ENCODE measurements at regions not wholly inside any gene's neighbourhood (a gene's known extent, or its start where the extent isn't known, plus 50 kb on each side); places are given as distances from the start of the nearest gene placed in this dataset.
"Not testable (repeated sequence)": the region's sequence is repeated elsewhere in the genome, so short reads cannot be mapped to it uniquely, and the experiment has no call there.

DNA sequence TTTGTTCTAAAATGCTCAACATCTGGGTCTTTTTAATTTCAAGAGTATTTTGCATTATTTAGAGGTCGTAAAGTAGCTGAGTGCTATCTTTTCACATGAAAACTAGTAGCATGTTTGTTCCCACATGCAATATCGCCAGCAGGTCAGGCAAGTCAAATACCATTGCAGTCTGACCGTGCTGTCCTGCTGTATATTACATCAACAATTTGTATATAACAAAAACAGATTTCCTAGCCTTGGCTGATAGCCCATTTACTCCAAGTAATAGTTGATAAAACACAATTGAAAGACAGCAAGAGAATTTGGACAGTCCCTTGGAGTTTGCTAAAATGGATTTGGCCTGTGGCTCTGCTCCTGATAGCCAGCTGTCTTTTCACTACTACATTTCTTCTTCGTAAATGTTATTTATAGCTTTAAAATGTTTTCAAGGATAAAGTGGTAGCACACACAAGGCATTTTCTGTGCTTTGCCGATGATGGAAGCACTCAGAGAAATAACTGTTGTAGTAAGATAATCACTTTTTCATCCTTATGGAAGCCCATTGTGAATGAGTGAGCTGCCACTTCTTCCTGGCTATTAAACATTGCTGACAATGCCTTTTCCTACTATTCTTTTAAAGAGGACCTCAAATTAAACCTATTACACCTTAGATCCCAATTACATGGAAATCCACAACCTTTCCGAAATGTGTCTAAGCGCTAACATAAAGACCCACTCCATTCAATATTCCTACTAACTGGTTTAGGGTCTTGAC is 992.1 kb downstream of the MAT2B start:
- Histone ChIP-seq H3K9me3 (ENCODE audit: control insufficient read depth in 2 of 2, low read length in 2 of 2) (no peaks in the 10 kb centered on the region), H3K4me3 (ENCODE audit: low read length in 2 of 2) (no peak overlapping the region), H3K36me3 (ENCODE audit: control insufficient read depth in 2 of 2, insufficient read depth in 2 of 2, low read length in 2 of 2) (no peaks in the 10 kb centered on the region), H3K4me1 (ENCODE audit: control insufficient read depth, insufficient read depth, low read length) (no peaks in the 10 kb centered on the region), H3K27ac (ENCODE audit: low read length) (no peak overlapping the region), H3K27me3 (ENCODE audit: control insufficient read depth in 1 of 2, insufficient read depth in 2 of 2, low read length in 2 of 2) (no peaks in the 10 kb centered on the region), H3K9ac (ENCODE audit: low read length in 2 of 2) (no peak overlapping the region)

DNA sequence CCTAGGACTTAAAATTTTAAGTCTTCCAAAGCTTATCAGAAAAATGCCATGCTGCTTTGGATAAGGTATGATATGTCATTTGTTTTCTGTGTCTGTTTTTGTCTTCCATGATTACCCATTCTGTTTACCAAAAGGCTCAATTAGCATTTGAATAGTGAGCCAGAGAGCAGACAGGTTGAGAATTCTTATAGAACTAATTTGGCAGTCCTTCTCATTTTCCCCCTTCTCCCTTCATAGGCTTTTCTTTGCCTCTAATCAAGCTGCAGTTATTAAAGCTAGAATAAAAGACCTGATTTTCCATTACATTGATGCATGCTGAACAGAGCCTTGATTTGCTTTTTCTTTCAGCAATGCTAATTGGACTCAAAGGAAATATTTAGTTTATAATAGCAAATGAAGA is 993.0 kb downstream of the MAT2B start:
- Histone ChIP-seq H3K9me3 (ENCODE audit: control insufficient read depth in 2 of 2, low read length in 2 of 2) (no peaks in the 10 kb centered on the region), H3K27ac (ENCODE audit: low read length) (no peak overlapping the region), H3K27me3 (ENCODE audit: control insufficient read depth in 1 of 2, insufficient read depth in 2 of 2, low read length in 2 of 2) (no peaks in the 10 kb centered on the region), H3K9ac (ENCODE audit: low read length in 2 of 2) (no peak overlapping the region), H3K4me1 (ENCODE audit: control insufficient read depth, insufficient read depth, low read length) (no peaks in the 10 kb centered on the region), H3K4me3 (ENCODE audit: low read length in 2 of 2) (no peak overlapping the region), H3K36me3 (ENCODE audit: control insufficient read depth in 2 of 2, insufficient read depth in 2 of 2, low read length in 2 of 2) (no peaks in the 10 kb centered on the region)

DNA sequence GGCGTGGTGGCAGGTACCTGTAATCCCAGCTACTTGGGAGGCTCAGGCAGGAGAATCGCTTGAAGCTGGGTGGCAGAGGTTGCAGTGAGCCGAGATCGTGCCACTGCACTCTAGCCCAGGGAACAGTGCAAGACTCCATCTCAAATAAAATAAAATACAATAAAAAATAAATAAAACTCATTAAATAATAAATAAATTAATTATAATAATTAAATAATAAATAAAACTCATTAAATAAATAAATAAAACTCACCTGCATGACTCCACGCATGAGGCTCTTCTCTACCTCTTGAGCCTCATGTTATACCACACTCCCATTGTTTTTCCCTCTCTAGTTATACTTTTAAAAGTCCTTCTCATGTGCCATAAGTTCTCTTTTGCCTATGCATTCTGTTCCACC is 995.4 kb downstream of the MAT2B start:
- Histone ChIP-seq H3K36me3 (ENCODE audit: control insufficient read depth in 2 of 2, insufficient read depth in 2 of 2, low read length in 2 of 2) (no peaks in the 10 kb centered on the region), H3K27me3 (ENCODE audit: control insufficient read depth in 1 of 2, insufficient read depth in 2 of 2, low read length in 2 of 2) (no peaks in the 10 kb centered on the region), H3K4me1 (ENCODE audit: control insufficient read depth, insufficient read depth, low read length) (no peaks in the 10 kb centered on the region), H3K9ac (ENCODE audit: low read length in 2 of 2) (no peak overlapping the region), H3K4me3 (ENCODE audit: low read length in 2 of 2) (no peak overlapping the region), H3K27ac (ENCODE audit: low read length) (no peak overlapping the region), H3K9me3 (ENCODE audit: control insufficient read depth in 2 of 2, low read length in 2 of 2) (no peaks in the 10 kb centered on the region)

DNA sequence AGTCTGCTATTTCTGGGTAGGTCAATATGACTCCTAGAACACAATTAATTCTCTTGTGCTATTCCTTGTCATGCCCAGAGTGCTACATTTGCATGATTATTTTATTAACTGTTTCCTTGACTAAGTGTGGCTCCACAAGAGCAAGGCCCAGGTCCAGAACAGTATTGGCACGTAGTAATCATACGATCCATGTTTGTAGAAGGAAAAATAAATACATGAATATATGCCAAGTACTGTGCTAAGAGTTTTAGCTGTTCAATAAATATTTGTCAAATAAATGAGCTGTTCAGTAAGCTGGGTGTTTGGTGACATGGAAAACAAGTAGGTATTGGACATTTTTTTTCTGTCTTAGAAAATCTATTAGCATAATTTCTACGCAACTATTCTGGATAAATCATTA is 995.9 kb downstream of the MAT2B start:
- Histone ChIP-seq H3K9me3 (ENCODE audit: control insufficient read depth in 2 of 2, low read length in 2 of 2) (no peaks in the 10 kb centered on the region), H3K9ac (ENCODE audit: low read length in 2 of 2) (no peak overlapping the region), H3K4me1 (ENCODE audit: control insufficient read depth, insufficient read depth, low read length) (no peaks in the 10 kb centered on the region), H3K36me3 (ENCODE audit: control insufficient read depth in 2 of 2, insufficient read depth in 2 of 2, low read length in 2 of 2) (no peaks in the 10 kb centered on the region), H3K4me3 (ENCODE audit: low read length in 2 of 2) (no peak overlapping the region), H3K27me3 (ENCODE audit: control insufficient read depth in 1 of 2, insufficient read depth in 2 of 2, low read length in 2 of 2) (no peaks in the 10 kb centered on the region), H3K27ac (ENCODE audit: low read length) (no peak overlapping the region)

DNA sequence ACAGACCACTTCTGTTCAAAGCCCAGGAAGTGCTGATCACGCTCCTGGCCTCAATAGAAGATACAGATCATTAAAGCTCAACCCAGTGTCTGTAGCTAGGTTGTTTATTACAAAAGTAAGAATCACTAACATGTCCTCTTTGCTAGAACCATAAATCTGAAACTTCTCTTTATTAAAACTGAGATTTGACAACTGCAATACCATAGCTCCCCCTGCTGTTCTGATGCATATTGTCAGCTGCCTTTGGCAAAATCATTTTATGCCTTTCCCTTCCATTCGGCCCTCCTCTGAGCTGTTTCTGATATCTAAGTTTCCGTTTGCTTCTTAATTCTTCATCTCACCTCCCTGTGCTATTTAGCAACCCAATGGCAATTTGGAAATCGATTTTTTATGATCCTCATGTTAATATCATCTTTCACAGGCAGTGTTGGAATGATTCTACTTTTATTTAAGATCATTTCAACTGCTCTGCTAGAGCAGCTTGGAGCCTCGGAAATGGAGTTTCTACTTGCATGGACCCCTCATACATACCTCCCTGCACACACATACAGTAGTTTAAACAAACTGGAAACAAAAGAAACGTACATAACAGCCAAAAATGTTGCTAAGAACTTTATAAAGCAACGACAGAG is 998.8 kb downstream of the MAT2B start:
- Histone ChIP-seq H3K9me3 (ENCODE audit: control insufficient read depth in 2 of 2, low read length in 2 of 2) (no peaks in the 10 kb centered on the region), H3K27me3 (ENCODE audit: control insufficient read depth in 1 of 2, insufficient read depth in 2 of 2, low read length in 2 of 2) (no peaks in the 10 kb centered on the region), H3K4me3 (ENCODE audit: low read length in 2 of 2) (peak overlapping the region in 1 of 2 donors; percentile 31), H3K9ac (ENCODE audit: low read length in 2 of 2) (no peak overlapping the region), H3K4me1 (ENCODE audit: control insufficient read depth, insufficient read depth, low read length) (no peaks in the 10 kb centered on the region), H3K36me3 (ENCODE audit: control insufficient read depth in 2 of 2, insufficient read depth in 2 of 2, low read length in 2 of 2) (no peaks in the 10 kb centered on the region), H3K27ac (ENCODE audit: low read length) (no peak overlapping the region)

DNA sequence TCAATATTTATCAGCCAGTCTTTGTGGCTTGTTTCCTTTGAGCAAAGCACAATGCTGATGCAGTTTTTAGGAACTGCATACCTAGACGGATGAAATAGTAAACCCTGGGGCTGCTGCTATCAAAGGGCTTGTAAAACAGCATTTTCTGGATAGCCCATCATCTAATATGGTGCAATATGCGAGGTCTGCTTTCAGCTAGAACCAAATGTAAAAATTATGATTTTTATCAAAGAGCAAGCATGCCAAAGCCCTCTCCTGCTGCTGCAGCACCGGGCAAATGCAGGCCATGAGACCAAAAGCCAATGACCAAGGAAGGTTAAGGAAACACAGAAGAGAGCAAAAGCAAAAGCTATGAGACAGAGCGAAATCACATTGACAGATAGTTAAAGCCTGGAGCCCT is 1000.4 kb downstream of the MAT2B start:
- H3K4me3 ChIP-seq (ENCODE audit: low read length in 2 of 2), result no peak overlapping the region
- H3K9me3 ChIP-seq (ENCODE audit: control insufficient read depth in 2 of 2, low read length in 2 of 2), result no peaks in the 10 kb centered on the region
- no peaks in the 10 kb centered on the region for H3K36me3 ChIP-seq (ENCODE audit: control insufficient read depth in 2 of 2, insufficient read depth in 2 of 2, low read length in 2 of 2)
- no peak overlapping the region for H3K9ac ChIP-seq (ENCODE audit: low read length in 2 of 2)
- H3K27me3 ChIP-seq (ENCODE audit: control insufficient read depth in 1 of 2, insufficient read depth in 2 of 2, low read length in 2 of 2), result no peaks in the 10 kb centered on the region
- H3K4me1 ChIP-seq (ENCODE audit: control insufficient read depth, insufficient read depth, low read length), result no peaks in the 10 kb centered on the region
- H3K27ac ChIP-seq (ENCODE audit: low read length), result no peak overlapping the region

DNA sequence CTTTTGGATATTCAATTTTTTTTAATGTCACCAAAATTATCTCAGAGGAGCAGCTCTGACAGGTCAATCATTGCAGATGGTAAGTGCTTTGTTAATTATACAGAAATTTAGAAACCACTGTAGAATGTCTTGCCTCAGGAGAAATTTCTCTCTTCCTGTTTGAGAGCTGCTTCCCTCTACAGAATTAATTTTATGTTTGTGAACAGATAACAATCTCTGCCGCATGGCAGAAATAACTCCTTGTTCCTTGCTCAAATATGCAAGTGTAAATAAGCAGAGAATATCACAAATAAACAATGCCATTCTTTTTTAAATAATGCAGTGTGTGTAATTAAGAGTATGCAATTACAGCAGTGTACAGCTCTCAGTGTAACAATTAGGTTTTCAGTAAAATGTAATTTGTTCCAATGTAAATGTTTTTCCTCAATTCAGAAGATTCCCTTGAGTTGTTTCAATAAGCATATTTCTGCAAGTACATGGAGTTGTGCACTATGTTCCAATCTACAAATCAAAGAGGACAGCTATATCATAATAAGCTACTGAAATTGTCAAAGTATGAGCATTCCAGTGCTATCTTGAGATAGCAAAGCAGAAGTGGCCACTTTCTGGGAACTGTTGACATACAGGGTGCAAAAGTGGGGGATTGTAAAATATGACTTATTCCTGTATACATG is 1012.8 kb downstream of the MAT2B start:
- Histone ChIP-seq H3K27ac (ENCODE audit: low read length) (no peak overlapping the region), H3K36me3 (ENCODE audit: control insufficient read depth in 2 of 2, insufficient read depth in 2 of 2, low read length in 2 of 2) (no peaks in the 10 kb centered on the region), H3K4me1 (ENCODE audit: control insufficient read depth, insufficient read depth, low read length) (no peaks in the 10 kb centered on the region), H3K27me3 (ENCODE audit: control insufficient read depth in 1 of 2, insufficient read depth in 2 of 2, low read length in 2 of 2) (no peaks in the 10 kb centered on the region), H3K9me3 (ENCODE audit: control insufficient read depth in 2 of 2, low read length in 2 of 2) (no peaks in the 10 kb centered on the region), H3K4me3 (ENCODE audit: low read length in 2 of 2) (no peak overlapping the region), H3K9ac (ENCODE audit: low read length in 2 of 2) (no peak overlapping the region)

DNA sequence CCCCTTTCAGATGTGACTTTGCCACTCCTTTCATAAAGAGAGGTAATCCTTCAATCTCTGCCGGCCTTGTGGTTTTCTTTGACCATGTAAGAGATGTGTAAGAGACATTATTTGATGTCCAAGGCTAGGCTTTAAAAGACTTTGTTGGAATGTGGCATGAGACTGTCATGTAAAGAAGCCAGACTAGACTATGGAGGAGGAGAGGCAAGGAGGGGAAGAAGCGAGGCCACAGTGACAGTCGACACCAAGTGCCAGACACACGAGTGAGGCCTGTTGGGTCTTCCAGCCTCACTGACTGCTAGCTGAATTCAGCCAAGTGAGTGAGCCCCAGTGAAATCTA is 1013.3 kb downstream of the MAT2B start:
- no peak overlapping the region for H3K9ac ChIP-seq (ENCODE audit: low read length in 2 of 2)
- H3K4me3 ChIP-seq (ENCODE audit: low read length in 2 of 2), result no peak overlapping the region
- H3K36me3 ChIP-seq (ENCODE audit: control insufficient read depth in 2 of 2, insufficient read depth in 2 of 2, low read length in 2 of 2), result no peaks in the 10 kb centered on the region
- no peaks in the 10 kb centered on the region for H3K4me1 ChIP-seq (ENCODE audit: control insufficient read depth, insufficient read depth, low read length)
- H3K27me3 ChIP-seq (ENCODE audit: control insufficient read depth in 1 of 2, insufficient read depth in 2 of 2, low read length in 2 of 2), result no peaks in the 10 kb centered on the region
- H3K27ac ChIP-seq (ENCODE audit: low read length), result no peak overlapping the region
- H3K9me3 ChIP-seq (ENCODE audit: control insufficient read depth in 2 of 2, low read length in 2 of 2), result no peaks in the 10 kb centered on the region

DNA sequence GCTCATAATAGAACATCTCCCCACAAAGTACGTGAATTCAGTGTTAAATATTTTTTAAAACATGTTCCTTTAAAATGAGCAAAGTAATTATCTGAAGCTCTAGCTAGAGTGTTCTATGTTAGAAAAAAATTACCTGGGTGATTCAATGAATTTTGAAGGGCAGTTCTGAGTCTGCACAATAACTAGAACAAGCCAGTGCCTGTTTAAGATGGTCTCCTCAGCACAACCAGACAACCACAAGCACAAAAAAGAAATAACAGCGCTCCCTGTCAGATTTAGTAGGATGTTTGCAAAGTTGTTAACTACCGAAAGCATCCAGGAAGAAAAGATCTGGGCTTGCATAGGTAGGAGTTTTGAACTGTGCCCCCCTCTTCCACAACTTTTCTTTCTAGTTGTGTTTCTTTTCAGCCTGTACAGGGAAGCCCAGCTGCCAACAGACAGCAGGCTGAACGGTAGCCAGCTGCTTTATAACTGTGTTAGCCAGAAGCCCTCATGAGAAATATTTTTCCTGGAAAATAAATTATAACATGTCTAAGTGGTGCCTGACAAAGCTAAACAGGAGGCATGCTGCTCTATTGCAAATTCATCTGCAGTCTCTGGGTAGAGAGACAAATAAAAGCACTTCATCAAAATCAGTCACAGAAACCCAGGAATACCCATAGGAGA is 1026.9 kb downstream of the MAT2B start:
- Histone ChIP-seq H3K27me3 (ENCODE audit: control insufficient read depth in 1 of 2, insufficient read depth in 2 of 2, low read length in 2 of 2) (no peaks in the 10 kb centered on the region), H3K36me3 (ENCODE audit: control insufficient read depth in 2 of 2, insufficient read depth in 2 of 2, low read length in 2 of 2) (no peaks in the 10 kb centered on the region), H3K4me3 (ENCODE audit: low read length in 2 of 2) (no peak overlapping the region), H3K9ac (ENCODE audit: low read length in 2 of 2) (no peak overlapping the region), H3K27ac (ENCODE audit: low read length) (no peak overlapping the region), H3K4me1 (ENCODE audit: control insufficient read depth, insufficient read depth, low read length) (peaks cover 3% of the 10 kb centered on the region), H3K9me3 (ENCODE audit: control insufficient read depth in 2 of 2, low read length in 2 of 2) (no peaks in the 10 kb centered on the region)

DNA sequence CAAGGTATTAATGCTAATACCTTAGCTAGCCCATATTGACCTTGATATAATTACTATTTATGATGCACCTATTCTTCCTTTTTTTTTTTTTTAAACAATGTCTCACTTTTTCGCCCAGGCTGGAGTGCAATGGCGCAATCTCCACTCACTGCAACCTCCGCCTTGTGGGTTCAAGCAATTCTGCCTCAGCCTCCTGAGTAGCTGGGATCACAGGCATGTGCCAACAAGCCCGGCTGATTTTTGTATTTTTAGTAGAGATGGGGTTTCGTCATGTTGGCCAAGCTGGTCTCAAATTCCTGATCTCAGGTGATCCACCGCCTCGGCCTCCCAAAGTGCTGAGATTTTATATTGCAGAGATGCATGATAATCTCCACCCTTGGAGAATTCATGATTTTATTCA is 1028.0 kb downstream of the MAT2B start:
- H3K9me3 ChIP-seq (ENCODE audit: control insufficient read depth in 2 of 2, low read length in 2 of 2); H3K9ac ChIP-seq (ENCODE audit: low read length in 2 of 2); H3K4me3 ChIP-seq (ENCODE audit: low read length in 2 of 2); H3K36me3 ChIP-seq (ENCODE audit: control insufficient read depth in 2 of 2, insufficient read depth in 2 of 2, low read length in 2 of 2); H3K27ac ChIP-seq (ENCODE audit: low read length); H3K4me1 ChIP-seq (ENCODE audit: control insufficient read depth, insufficient read depth, low read length); H3K27me3 ChIP-seq (ENCODE audit: control insufficient read depth in 1 of 2, insufficient read depth in 2 of 2, low read length in 2 of 2): not testable (repeated sequence)

All from stomach smooth muscle (tissue), 2 donors.